Fibroblast of lung (primary cell): ENCODE measurements at regions not wholly inside any gene's neighbourhood (a gene's known extent, or its start where the extent isn't known, plus 50 kb on each side); places are given as distances from the start of the nearest gene placed in this dataset.

ENCODE experiments used
- DNase-seq, 2 donors: peaks; one replicate each; pipeline versions ENCODE4 v3.0.0 to v3.0.0-alpha.2; 2010; ENCODE audit warnings: low read depth in 2 of 2
- H2AFZ ChIP-seq: 2 replicates; pipeline ENCODE4 v1.5.1; 2012; ENCODE audit warnings: low read length, control low read depth, inconsistent platforms
- H3K27ac ChIP-seq: 2 replicates; pipeline ENCODE4 v1.5.1; 2011; ENCODE audit warnings: low read length, control low read depth; ENCODE audit not compliant: insufficient read depth
- H3K27me3 ChIP-seq: 2 replicates; pipeline ENCODE4 v1.5.1; 2011; ENCODE audit warnings: mild to moderate bottlenecking, low read length; ENCODE audit not compliant: control insufficient read depth, insufficient read depth
- H3K36me3 ChIP-seq: 2 replicates; pipeline ENCODE4 v1.5.1; 2011; ENCODE audit warnings: low read length; ENCODE audit not compliant: control insufficient read depth, insufficient read depth
- H3K4me1 ChIP-seq: 2 replicates; pipeline ENCODE4 v1.5.1; 2011; ENCODE audit warnings: low read length; ENCODE audit not compliant: control insufficient read depth, insufficient read depth; ENCODE audit errors: extremely low read depth
- H3K4me2 ChIP-seq: 2 replicates; pipeline ENCODE4 v1.5.1; 2011; ENCODE audit warnings: low read length, control low read depth; ENCODE audit not compliant: insufficient read depth; ENCODE audit errors: extremely low read depth
- H3K4me3 ChIP-seq, 4 experiments: fragments of 200-600 bp in 1 of 4; sonication (generic) in 1 of 4; replicated peaks in 1 of 4; 2 replicates each; pipeline ENCODE4 v1.5.1; 2011 to 2016; ENCODE audit warnings: low read length in 4 of 4, low read depth in 3 of 4, mild to moderate bottlenecking in 3 of 4, control low read depth in 2 of 4, inconsistent platforms in 1 of 4, mixed read lengths in 1 of 4; ENCODE audit not compliant: insufficient read depth in 1 of 4; ENCODE audit errors: control extremely low read depth in 1 of 4
- H3K79me2 ChIP-seq: 2 replicates; pipeline ENCODE4 v1.5.1; 2012; ENCODE audit warnings: mild to moderate bottlenecking, low read length, inconsistent platforms; ENCODE audit not compliant: control insufficient read depth, insufficient read depth
- H3K9ac ChIP-seq: 2 replicates; pipeline ENCODE4 v1.5.1; 2011; ENCODE audit warnings: mild to moderate bottlenecking, low read length, control low read depth; ENCODE audit not compliant: insufficient read depth
- H3K9me3 ChIP-seq: 2 replicates; pipeline ENCODE4 v1.5.1; 2012; ENCODE audit warnings: low read depth, low read length; ENCODE audit not compliant: control insufficient read depth, insufficient read depth
- H4K20me1 ChIP-seq: 2 replicates; pipeline ENCODE4 v1.5.1; 2011; ENCODE audit warnings: low read length; ENCODE audit not compliant: control insufficient read depth, insufficient read depth; ENCODE audit errors: extremely low read depth
- EZH2 ChIP-seq: IDR thresholded peaks from 2 replicates; pipeline ENCODE4 v1.5.1; 2012; ENCODE audit warnings: low read length, control low read depth, mild to moderate bottlenecking; ENCODE audit errors: missing control alignments
- TF ChIP-seq, protein P1 (sequence below), 2 donors: IDR thresholded peaks in 1 of 2; conservative IDR thresholded peaks in 1 of 2; 1 replicate in 1 of 2; 2 replicates in 1 of 2; pipeline ENCODE4 v1.5.1; 2011 to 2012; ENCODE audit warnings: low read length in 2 of 2, control low read depth in 1 of 2, inconsistent platforms in 1 of 2, low read depth in 1 of 2, mild to moderate bottlenecking in 1 of 2

DNA sequence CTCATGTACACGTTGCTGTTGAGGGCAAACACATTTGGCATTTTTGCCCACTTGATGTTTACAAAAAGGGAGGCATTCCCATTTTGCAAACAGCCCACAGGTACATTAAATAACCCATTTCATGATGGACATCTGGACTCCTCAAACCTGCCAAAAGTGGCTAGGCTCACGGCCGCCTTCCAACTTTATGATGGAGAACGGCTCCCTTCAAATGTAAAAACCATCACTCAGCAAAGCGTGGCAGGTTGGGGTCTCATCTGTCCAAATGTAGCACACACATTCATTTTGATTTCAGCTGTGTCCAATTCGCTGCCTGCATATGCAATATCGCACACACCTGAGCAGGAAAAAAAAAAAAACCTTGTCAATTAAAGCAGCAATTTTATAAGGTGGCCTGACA lies 417.8 kb downstream of the TMEM114 start:
- no peak for DNase-seq
- Histone ChIP-seq H3K27ac (no peak overlapping the region), H4K20me1 (no peaks in the 10 kb centered on the region), H3K79me2 (no peaks in the 10 kb centered on the region), H3K4me1 (no peaks in the 10 kb centered on the region), H3K27me3 (no peaks in the 10 kb centered on the region), H3K9ac (no peak overlapping the region), H3K4me3 (no peak overlapping the region), H3K4me2 (no peak overlapping the region), H3K36me3 (no peaks in the 10 kb centered on the region), H2AFZ (no peak overlapping the region), H3K9me3 (no peaks in the 10 kb centered on the region)
- no peak for TF ChIP-seq EZH2
- TF ChIP-seq, protein P1, sequence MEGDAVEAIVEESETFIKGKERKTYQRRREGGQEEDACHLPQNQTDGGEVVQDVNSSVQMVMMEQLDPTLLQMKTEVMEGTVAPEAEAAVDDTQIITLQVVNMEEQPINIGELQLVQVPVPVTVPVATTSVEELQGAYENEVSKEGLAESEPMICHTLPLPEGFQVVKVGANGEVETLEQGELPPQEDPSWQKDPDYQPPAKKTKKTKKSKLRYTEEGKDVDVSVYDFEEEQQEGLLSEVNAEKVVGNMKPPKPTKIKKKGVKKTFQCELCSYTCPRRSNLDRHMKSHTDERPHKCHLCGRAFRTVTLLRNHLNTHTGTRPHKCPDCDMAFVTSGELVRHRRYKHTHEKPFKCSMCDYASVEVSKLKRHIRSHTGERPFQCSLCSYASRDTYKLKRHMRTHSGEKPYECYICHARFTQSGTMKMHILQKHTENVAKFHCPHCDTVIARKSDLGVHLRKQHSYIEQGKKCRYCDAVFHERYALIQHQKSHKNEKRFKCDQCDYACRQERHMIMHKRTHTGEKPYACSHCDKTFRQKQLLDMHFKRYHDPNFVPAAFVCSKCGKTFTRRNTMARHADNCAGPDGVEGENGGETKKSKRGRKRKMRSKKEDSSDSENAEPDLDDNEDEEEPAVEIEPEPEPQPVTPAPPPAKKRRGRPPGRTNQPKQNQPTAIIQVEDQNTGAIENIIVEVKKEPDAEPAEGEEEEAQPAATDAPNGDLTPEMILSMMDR (conservative IDR thresholded peaks at IDR 0.05 in 1 of 2, IDR thresholded peaks at IDR 0.05 in 1 of 2; ENCODE audit: low read depth in 1 of 2, low read length in 2 of 2), result no peak

DNA sequence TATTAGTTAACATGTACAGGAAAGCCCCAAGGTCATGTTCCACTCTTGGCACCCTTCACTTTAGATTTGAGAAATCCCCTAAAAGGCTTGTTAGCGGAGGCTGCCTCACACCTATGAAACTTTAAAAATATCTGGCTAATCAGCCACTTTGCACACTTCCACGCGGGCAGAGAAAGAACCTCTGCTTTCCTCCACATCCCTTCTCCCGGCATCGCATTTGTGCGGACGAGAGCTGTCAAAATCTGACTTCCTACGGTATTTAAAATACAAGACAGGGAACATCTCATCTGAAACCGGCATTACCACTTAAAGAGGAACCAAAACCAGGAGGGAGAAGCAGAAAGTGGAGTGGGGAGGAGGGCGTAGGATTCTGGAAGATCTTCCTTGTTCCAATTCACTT lies 422.3 kb downstream of the TMEM114 start:
- H3K79me2 ChIP-seq, result no peaks in the 10 kb centered on the region
- TF ChIP-seq, protein P1 (conservative IDR thresholded peaks at IDR 0.05 in 1 of 2, IDR thresholded peaks at IDR 0.05 in 1 of 2; ENCODE audit: low read depth in 1 of 2, low read length in 2 of 2), result no peak
- TF ChIP-seq EZH2, result no peak
- H3K4me2 ChIP-seq, result no peak overlapping the region

DNA sequence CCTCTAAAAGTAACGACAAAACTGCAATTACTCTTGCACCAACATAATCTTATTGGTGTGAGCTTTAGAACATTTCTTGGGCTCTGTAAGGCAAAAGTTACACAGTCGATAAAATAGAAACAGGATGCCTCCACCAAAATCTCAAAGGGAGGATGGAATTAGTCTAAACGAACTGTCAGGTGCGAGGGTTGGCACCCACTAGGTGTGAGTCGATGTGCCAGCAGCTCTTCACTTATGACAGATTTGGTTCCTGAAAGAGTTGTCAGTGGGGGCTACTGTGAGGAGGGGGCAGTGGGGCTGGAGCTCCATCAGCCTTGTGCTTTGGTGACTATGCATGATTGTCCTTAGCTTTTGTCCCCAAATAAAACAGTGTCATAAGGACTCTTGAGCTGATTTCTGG lies 422.9 kb downstream of the TMEM114 start:
- H3K4me3 ChIP-seq, result no peak overlapping the region
- no peak overlapping the region for H3K27ac ChIP-seq
- H3K9ac ChIP-seq, result no peak overlapping the region
- TF ChIP-seq EZH2, result no peak
- TF ChIP-seq, protein P1 (conservative IDR thresholded peaks at IDR 0.05 in 1 of 2, IDR thresholded peaks at IDR 0.05 in 1 of 2; ENCODE audit: low read depth in 1 of 2, low read length in 2 of 2), result no peak
- no peak overlapping the region for H3K4me2 ChIP-seq
- no peaks in the 10 kb centered on the region for H3K9me3 ChIP-seq
- no peaks in the 10 kb centered on the region for H3K4me1 ChIP-seq
- H3K79me2 ChIP-seq, result no peaks in the 10 kb centered on the region
- DNase-seq, result no peak
- H3K36me3 ChIP-seq, result no peaks in the 10 kb centered on the region
- no peaks in the 10 kb centered on the region for H3K27me3 ChIP-seq
- H4K20me1 ChIP-seq, result no peaks in the 10 kb centered on the region
- no peak overlapping the region for H2AFZ ChIP-seq

More for the DNA sequence above, 422.3 kb downstream of the TMEM114 start:
- Histone ChIP-seq H2AFZ (no peak overlapping the region), H3K4me3 (no peak overlapping the region), H3K27me3 (no peaks in the 10 kb centered on the region), H3K4me1 (no peaks in the 10 kb centered on the region), H3K9me3 (no peaks in the 10 kb centered on the region), H3K9ac (no peak overlapping the region), H4K20me1 (no peaks in the 10 kb centered on the region), H3K27ac (no peak overlapping the region), H3K36me3 (no peaks in the 10 kb centered on the region)
- no peak for DNase-seq
